Muscle of leg (tissue), 3 donors: ENCODE measurements at regions not wholly inside any gene's neighbourhood (a gene's known extent, or its start where the extent isn't known, plus 50 kb on each side); places are given as distances from the start of the nearest gene placed in this dataset.

ENCODE experiments used
- DNase-seq: peaks from one replicate; pipeline ENCODE4 v3.0.0; 2013
- H3K27ac ChIP-seq: one replicate; pipeline ENCODE4 v1.5.1; 2013; ENCODE audit warnings: mild to moderate bottlenecking, low read length, control low read depth
- H3K27me3 ChIP-seq: one replicate; pipeline ENCODE4 v1.6.1; 2013; ENCODE audit warnings: low read length; ENCODE audit not compliant: control insufficient read depth, insufficient read depth
- H3K36me3 ChIP-seq: one replicate; pipeline ENCODE4 v1.6.1; 2013; ENCODE audit warnings: low read length; ENCODE audit not compliant: control insufficient read depth, insufficient read depth
- H3K4me1 ChIP-seq: one replicate; pipeline ENCODE4 v1.6.1; 2013; ENCODE audit warnings: low read length; ENCODE audit not compliant: control insufficient read depth, insufficient read depth
- H3K4me3 ChIP-seq: one replicate; pipeline ENCODE4 v1.5.1; 2013; ENCODE audit warnings: low read length, control low read depth
- H3K9me3 ChIP-seq: replicated peaks from 2 replicates; pipeline ENCODE4 v1.6.1; 2013; ENCODE audit warnings: low read depth, low read length; ENCODE audit not compliant: control insufficient read depth
- WGBS: methylation state at CpG from one replicate; pipeline ENCODE4 v1.1.5; 2013; ENCODE audit warnings: missing lambda C conversion rate; ENCODE audit not compliant: insufficient coverage; 5-methylcytosine and 5-hydroxymethylcytosine counted together

- Histone ChIP-seq H3K36me3 (no peaks in the 10 kb centered on the region), H3K27me3 (no peaks in the 10 kb centered on the region)
- whole genome bisulfite sequencing: 92% methylated on average over 4 of the region's 5 CpGs
These were observed 331.7 kb downstream of the FRK start for GRCh38 chr6:115729036-115729435.

GRCh38 chr6:115728171-115728570 lies 332.5 kb downstream of the FRK start:
- DNase-seq: no peak
- H3K27ac ChIP-seq: no peak overlapping the region
- H3K9me3 ChIP-seq: no peaks in the 10 kb centered on the region
- no peaks in the 10 kb centered on the region for H3K4me1 ChIP-seq
- no peaks in the 10 kb centered on the region for H3K36me3 ChIP-seq
- no peak overlapping the region for H3K4me3 ChIP-seq
- H3K27me3 ChIP-seq: no peaks in the 10 kb centered on the region

More at GRCh38 chr6:115729036-115729435, 331.7 kb downstream of the FRK start:
- no peaks in the 10 kb centered on the region for H3K4me1 ChIP-seq
- H3K27ac ChIP-seq: no peak overlapping the region
- no peaks in the 10 kb centered on the region for H3K9me3 ChIP-seq
- no peak for DNase-seq
- H3K4me3 ChIP-seq: no peak overlapping the region

- Histone ChIP-seq H3K27me3 (no peaks in the 10 kb centered on the region), H3K4me3 (no peak overlapping the region), H3K4me1 (no peaks in the 10 kb centered on the region), H3K27ac (no peak overlapping the region), H3K9me3 (no peaks in the 10 kb centered on the region), H3K36me3 (no peaks in the 10 kb centered on the region)
- no peak for DNase-seq
- 60% methylated on average over 2 of the region's 2 CpGs for WGBS
These were observed 339.1 kb downstream of the FRK start for GRCh38 chr6:115721564-115721963.

- Histone ChIP-seq H3K27ac (no peak overlapping the region), H3K27me3 (no peaks in the 10 kb centered on the region), H3K36me3 (no peaks in the 10 kb centered on the region), H3K9me3 (no peaks in the 10 kb centered on the region), H3K4me3 (no peak overlapping the region), H3K4me1 (no peaks in the 10 kb centered on the region)
- DNase-seq: no peak
- 100% methylated on average over 1 of the region's 1 CpG for WGBS
These were observed 339.8 kb downstream of the FRK start for GRCh38 chr6:115720900-115721299.

GRCh38 chr6:115717472-115717871 lies 343.2 kb downstream of the FRK start:
- Histone ChIP-seq H3K27me3 (no peaks in the 10 kb centered on the region), H3K27ac (no peak overlapping the region), H3K9me3 (no peaks in the 10 kb centered on the region), H3K4me3 (no peak overlapping the region), H3K36me3 (no peaks in the 10 kb centered on the region), H3K4me1 (no peaks in the 10 kb centered on the region)
- no CpG with 5 or more reads among the region's 1 CpG for WGBS
- no peak for DNase-seq

- H3K4me3 ChIP-seq: no peak overlapping the region
- no peaks in the 10 kb centered on the region for H3K36me3 ChIP-seq
- H3K27me3 ChIP-seq: no peaks in the 10 kb centered on the region
- H3K4me1 ChIP-seq: no peaks in the 10 kb centered on the region
- H3K9me3 ChIP-seq: no peaks in the 10 kb centered on the region
- no peak overlapping the region for H3K27ac ChIP-seq
- DNase-seq: no peak
These were observed 343.6 kb downstream of the FRK start for GRCh38 chr6:115717062-115717461.

- no peak for DNase-seq
- H3K36me3 ChIP-seq: no peaks in the 10 kb centered on the region
- 60% methylated on average over 2 of the region's 6 CpGs for WGBS
- no peak overlapping the region for H3K27ac ChIP-seq
- H3K27me3 ChIP-seq: no peaks in the 10 kb centered on the region
- H3K4me3 ChIP-seq: no peak overlapping the region
- no peaks in the 10 kb centered on the region for H3K9me3 ChIP-seq
- no peaks in the 10 kb centered on the region for H3K4me1 ChIP-seq
These were observed 348.3 kb downstream of the FRK start for GRCh38 chr6:115712291-115712961.

- Histone ChIP-seq H3K4me1 (no peaks in the 10 kb centered on the region), H3K9me3 (no peaks in the 10 kb centered on the region), H3K27me3 (no peaks in the 10 kb centered on the region), H3K36me3 (no peaks in the 10 kb centered on the region), H3K27ac (no peak overlapping the region), H3K4me3 (no peak overlapping the region)
- WGBS: 100% methylated on average over 1 of the region's 2 CpGs
- DNase-seq: no peak
These were observed 351.8 kb downstream of the FRK start for GRCh38 chr6:115708850-115709249.

GRCh38 chr6:115706981-115707380 lies 353.7 kb downstream of the FRK start:
- no peaks in the 10 kb centered on the region for H3K36me3 ChIP-seq
- WGBS: 70% methylated on average over 2 of the region's 2 CpGs
- H3K9me3 ChIP-seq: no peaks in the 10 kb centered on the region
- H3K27me3 ChIP-seq: no peaks in the 10 kb centered on the region
- no peaks in the 10 kb centered on the region for H3K4me1 ChIP-seq
- no peak overlapping the region for H3K27ac ChIP-seq
- H3K4me3 ChIP-seq: no peak overlapping the region
- DNase-seq: no peak

- H3K27me3 ChIP-seq: no peaks in the 10 kb centered on the region
- H3K27ac ChIP-seq: no peak overlapping the region
- H3K36me3 ChIP-seq: no peaks in the 10 kb centered on the region
- no peaks in the 10 kb centered on the region for H3K9me3 ChIP-seq
- no peak overlapping the region for H3K4me3 ChIP-seq
- no peak for DNase-seq
- H3K4me1 ChIP-seq: no peaks in the 10 kb centered on the region
These were observed 354.4 kb downstream of the FRK start for GRCh38 chr6:115706324-115706723.

GRCh38 chr6:115704028-115704427 lies 356.7 kb downstream of the FRK start:
- Histone ChIP-seq H3K27me3 (no peaks in the 10 kb centered on the region), H3K4me3 (no peak overlapping the region), H3K36me3 (no peaks in the 10 kb centered on the region), H3K27ac (no peak overlapping the region), H3K9me3 (no peaks in the 10 kb centered on the region), H3K4me1 (no peaks in the 10 kb centered on the region)
- 90% methylated on average over 2 of the region's 3 CpGs for WGBS
- DNase-seq: no peak
